ENCODE measurements at regions not wholly inside any gene's neighbourhood (a gene's known extent, or its start where the extent isn't known, plus 50 kb on each side); places are given as distances from the start of the nearest gene placed in this dataset.

GRCh38 chr16:64627288-64627687 lies 494.6 kb downstream of the CDH11 start:
- H3K27me3 ChIP-seq (ENCODE audit: insufficient read depth, low read depth, severe bottlenecking) = no peaks in the 10 kb centered on the region
- TF ChIP-seq, protein P1, sequence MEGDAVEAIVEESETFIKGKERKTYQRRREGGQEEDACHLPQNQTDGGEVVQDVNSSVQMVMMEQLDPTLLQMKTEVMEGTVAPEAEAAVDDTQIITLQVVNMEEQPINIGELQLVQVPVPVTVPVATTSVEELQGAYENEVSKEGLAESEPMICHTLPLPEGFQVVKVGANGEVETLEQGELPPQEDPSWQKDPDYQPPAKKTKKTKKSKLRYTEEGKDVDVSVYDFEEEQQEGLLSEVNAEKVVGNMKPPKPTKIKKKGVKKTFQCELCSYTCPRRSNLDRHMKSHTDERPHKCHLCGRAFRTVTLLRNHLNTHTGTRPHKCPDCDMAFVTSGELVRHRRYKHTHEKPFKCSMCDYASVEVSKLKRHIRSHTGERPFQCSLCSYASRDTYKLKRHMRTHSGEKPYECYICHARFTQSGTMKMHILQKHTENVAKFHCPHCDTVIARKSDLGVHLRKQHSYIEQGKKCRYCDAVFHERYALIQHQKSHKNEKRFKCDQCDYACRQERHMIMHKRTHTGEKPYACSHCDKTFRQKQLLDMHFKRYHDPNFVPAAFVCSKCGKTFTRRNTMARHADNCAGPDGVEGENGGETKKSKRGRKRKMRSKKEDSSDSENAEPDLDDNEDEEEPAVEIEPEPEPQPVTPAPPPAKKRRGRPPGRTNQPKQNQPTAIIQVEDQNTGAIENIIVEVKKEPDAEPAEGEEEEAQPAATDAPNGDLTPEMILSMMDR (IDR thresholded peaks at IDR 0.05; ENCODE audit: low read depth, low read length) = no peak
- H3K9me3 ChIP-seq (ENCODE audit: severe bottlenecking) = no peaks in the 10 kb centered on the region
- H3K27ac ChIP-seq = no peak overlapping the region
- DNase-seq = no peak
- H3K36me3 ChIP-seq = no peaks in the 10 kb centered on the region
- no peak overlapping the region for H3K4me3 ChIP-seq (ENCODE audit: low read depth, low read length)

GRCh38 chr16:64626776-64627175 lies 495.1 kb downstream of the CDH11 start:
- peak; percentile 27 for DNase-seq
- H3K4me3 ChIP-seq (ENCODE audit: low read depth, low read length) = no peak overlapping the region
- no peaks in the 10 kb centered on the region for H3K27me3 ChIP-seq (ENCODE audit: insufficient read depth, low read depth, severe bottlenecking)
- TF ChIP-seq, protein P1 (IDR thresholded peaks at IDR 0.05; ENCODE audit: low read depth, low read length) = no peak
- no peak overlapping the region for H3K27ac ChIP-seq
- no peaks in the 10 kb centered on the region for H3K9me3 ChIP-seq (ENCODE audit: severe bottlenecking)
- H3K36me3 ChIP-seq = no peaks in the 10 kb centered on the region

GRCh38 chr16:64621616-64622015 lies 500.2 kb downstream of the CDH11 start:
- DNase-seq = no peak
- no peaks in the 10 kb centered on the region for H3K9me3 ChIP-seq (ENCODE audit: severe bottlenecking)
- H3K27me3 ChIP-seq (ENCODE audit: insufficient read depth, low read depth, severe bottlenecking) = no peaks in the 10 kb centered on the region
- TF ChIP-seq, protein P1 (IDR thresholded peaks at IDR 0.05; ENCODE audit: low read depth, low read length) = no peak
- H3K27ac ChIP-seq = no peak overlapping the region
- H3K36me3 ChIP-seq = no peaks in the 10 kb centered on the region
- H3K4me3 ChIP-seq (ENCODE audit: low read depth, low read length) = no peak overlapping the region

GRCh38 chr16:64617836-64618476 lies 503.9 kb downstream of the CDH11 start:
- Histone ChIP-seq H3K4me3 (ENCODE audit: low read depth, low read length) (no peak overlapping the region), H3K27ac (no peak overlapping the region), H3K36me3 (no peaks in the 10 kb centered on the region), H3K27me3 (ENCODE audit: insufficient read depth, low read depth, severe bottlenecking) (no peaks in the 10 kb centered on the region), H3K9me3 (ENCODE audit: severe bottlenecking) (peaks cover 11% of the 10 kb centered on the region)
- DNase-seq = no peak
- TF ChIP-seq, protein P1 (IDR thresholded peaks at IDR 0.05; ENCODE audit: low read depth, low read length) = no peak

DNA sequence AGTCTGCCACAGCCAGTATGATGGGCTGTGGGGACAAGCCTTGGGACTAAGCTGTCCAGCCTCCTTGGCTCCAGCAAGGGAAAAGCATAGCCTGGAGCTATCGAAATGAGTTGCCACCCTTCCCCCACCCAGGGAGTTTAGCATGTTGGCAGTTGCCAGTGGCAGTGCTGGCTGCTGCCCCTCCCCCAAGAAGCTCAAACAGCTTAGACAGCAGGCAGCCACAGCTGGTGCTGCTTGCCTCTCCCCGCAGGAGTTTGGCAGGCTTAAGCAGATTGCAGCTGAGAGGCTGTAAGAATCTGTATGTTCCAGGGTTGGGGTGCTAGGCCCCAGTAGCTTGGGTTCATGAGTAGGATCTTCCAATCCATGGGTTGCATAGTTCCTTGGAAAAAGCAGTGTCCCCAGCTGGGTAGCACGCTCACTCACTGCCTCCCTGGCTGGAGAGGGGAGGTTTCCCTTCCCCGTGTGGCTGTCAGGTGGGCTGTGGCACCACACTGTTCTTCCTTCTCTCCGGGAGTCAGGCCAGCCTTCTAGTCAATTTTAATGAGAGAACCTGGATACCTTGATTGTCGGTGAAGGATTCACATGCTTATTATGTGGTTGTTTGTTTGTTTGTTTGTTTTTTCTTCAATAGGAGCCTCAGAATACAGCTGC lies 506.1 kb downstream of the CDH11 start:
- H3K4me3 ChIP-seq (ENCODE audit: low read depth, low read length) = no peak overlapping the region
- DNase-seq = peak; percentile 95

More for the DNA sequence above, 506.1 kb downstream of the CDH11 start:
- TF ChIP-seq, protein P1 (IDR thresholded peaks at IDR 0.05; ENCODE audit: low read depth, low read length) = no peak
- Histone ChIP-seq H3K27me3 (ENCODE audit: insufficient read depth, low read depth, severe bottlenecking) (no peaks in the 10 kb centered on the region), H3K36me3 (no peaks in the 10 kb centered on the region), H3K9me3 (ENCODE audit: severe bottlenecking) (peaks cover 14% of the 10 kb centered on the region), H3K27ac (peak overlapping the region; percentile 90)
